MM.1S (cell line): ENCODE measurements at regions not wholly inside any gene's neighbourhood (a gene's known extent, or its start where the extent isn't known, plus 50 kb on each side); places are given as distances from the start of the nearest gene placed in this dataset.

ENCODE experiments used
- DNase-seq: peaks from one replicate; pipeline ENCODE4 v3.0.0-alpha.2; 2015
- H2AFZ ChIP-seq: fragments of 300-600 bp; sonication (generic); 2 replicates; pipeline ENCODE4 v1.6.0; 2016; ENCODE audit warnings: antibody characterized with exemption, low read length
- H3F3A ChIP-seq: fragments of 300-600 bp; sonication (generic); 2 replicates; pipeline ENCODE4 v1.6.1; 2016; ENCODE audit warnings: mild to moderate bottlenecking, antibody characterized with exemption, low read length, moderate library complexity, mixed read lengths; ENCODE audit not compliant: insufficient read depth
- H3K27ac ChIP-seq: fragments of 300-600 bp; sonication (generic); 2 replicates; pipeline ENCODE4 v1.5.1; 2016; ENCODE audit warnings: mild to moderate bottlenecking, low read length
- H3K27me3 ChIP-seq: fragments of 300-600 bp; sonication (generic); replicated peaks from 2 replicates; pipeline ENCODE4 v1.6.0; 2016; ENCODE audit warnings: low read length; ENCODE audit not compliant: insufficient read depth
- H3K36me3 ChIP-seq: fragments of 300-600 bp; sonication (generic); replicated peaks from 2 replicates; pipeline ENCODE4 v1.6.1; 2016; ENCODE audit warnings: mild to moderate bottlenecking, low read length, mixed read lengths; ENCODE audit not compliant: insufficient read depth
- H3K4me1 ChIP-seq: fragments of 300-600 bp; sonication (generic); 2 replicates; pipeline ENCODE4 v1.6.1; 2016; ENCODE audit warnings: low read length, mixed read lengths
- H3K4me2 ChIP-seq: fragments of 300-600 bp; sonication (generic); 2 replicates; pipeline ENCODE4 v1.6.0; 2016; ENCODE audit warnings: low read depth, low read length
- H3K4me3 ChIP-seq: fragments of 300-600 bp; sonication (generic); 2 replicates; pipeline ENCODE4 v1.5.1; 2016; ENCODE audit warnings: low read length, mixed read lengths
- H3K79me2 ChIP-seq: fragments of 300-600 bp; sonication (generic); 2 replicates; pipeline ENCODE4 v1.6.1; 2016; ENCODE audit warnings: mixed run types, low read length, mixed read lengths
- H3K9ac ChIP-seq: fragments of 300-600 bp; sonication (generic); 2 replicates; pipeline ENCODE4 v1.6.1; 2016; ENCODE audit warnings: low read length, mixed read lengths
- H3K9me2 ChIP-seq: fragments of 300-600 bp; sonication (generic); replicated peaks from 2 replicates; pipeline ENCODE4 v1.6.1; 2016; ENCODE audit warnings: mild to moderate bottlenecking, low read length, mixed read lengths; ENCODE audit not compliant: insufficient read depth
- H3K9me3 ChIP-seq: fragments of 300-600 bp; sonication (generic); replicated peaks from 2 replicates; pipeline ENCODE4 v1.6.1; 2016; ENCODE audit warnings: mild to moderate bottlenecking, low read length, mixed read lengths; ENCODE audit not compliant: insufficient read depth
- H4K20me1 ChIP-seq: fragments of 300-600 bp; sonication (generic); 2 replicates; pipeline ENCODE4 v1.6.1; 2016; ENCODE audit warnings: mild to moderate bottlenecking, low read length, moderate library complexity, mixed read lengths; ENCODE audit not compliant: insufficient read depth
- EZH2 ChIP-seq: fragments of 300-600 bp; sonication (generic); optimal IDR thresholded peaks from 2 replicates; pipeline ENCODE3; 2017; ENCODE audit warnings: low read depth, mild to moderate bottlenecking, antibody characterized with exemption, low read length, mixed read lengths
- EZH2phosphoT487 ChIP-seq: fragments of 300-600 bp; sonication (generic); IDR thresholded peaks from 2 replicates; pipeline ENCODE4 v1.6.1; 2018; ENCODE audit warnings: antibody characterized with exemption, low read length
- TF ChIP-seq, protein P1 (sequence below): fragments of 300-600 bp; sonication (generic); IDR thresholded peaks from 2 replicates; pipeline ENCODE4 v1.5.1; 2016; ENCODE audit warnings: antibody characterized with exemption, low read length, mixed read lengths

DNA sequence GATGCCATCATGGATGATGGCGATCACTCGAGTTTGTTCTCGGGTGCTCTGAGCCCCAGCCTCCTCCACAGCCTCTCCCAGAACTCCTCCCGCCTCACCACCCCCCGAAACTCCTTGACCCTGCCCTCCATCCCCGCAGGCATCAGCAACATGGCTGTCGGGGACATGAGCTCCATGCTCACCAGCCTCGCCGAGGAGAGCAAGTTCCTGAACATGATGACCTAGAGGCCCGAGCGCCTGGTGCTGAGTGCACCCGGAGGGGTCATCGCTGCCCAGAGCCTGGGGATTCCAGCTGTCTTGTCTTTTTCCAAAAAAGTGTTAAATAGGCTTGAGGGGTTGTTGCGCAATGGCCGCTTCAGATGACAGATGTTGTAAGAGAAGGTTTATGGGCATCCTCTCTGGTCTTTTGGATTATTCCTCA lies 254.8 kb downstream of the GLI2 start:
- TF ChIP-seq, protein P1, sequence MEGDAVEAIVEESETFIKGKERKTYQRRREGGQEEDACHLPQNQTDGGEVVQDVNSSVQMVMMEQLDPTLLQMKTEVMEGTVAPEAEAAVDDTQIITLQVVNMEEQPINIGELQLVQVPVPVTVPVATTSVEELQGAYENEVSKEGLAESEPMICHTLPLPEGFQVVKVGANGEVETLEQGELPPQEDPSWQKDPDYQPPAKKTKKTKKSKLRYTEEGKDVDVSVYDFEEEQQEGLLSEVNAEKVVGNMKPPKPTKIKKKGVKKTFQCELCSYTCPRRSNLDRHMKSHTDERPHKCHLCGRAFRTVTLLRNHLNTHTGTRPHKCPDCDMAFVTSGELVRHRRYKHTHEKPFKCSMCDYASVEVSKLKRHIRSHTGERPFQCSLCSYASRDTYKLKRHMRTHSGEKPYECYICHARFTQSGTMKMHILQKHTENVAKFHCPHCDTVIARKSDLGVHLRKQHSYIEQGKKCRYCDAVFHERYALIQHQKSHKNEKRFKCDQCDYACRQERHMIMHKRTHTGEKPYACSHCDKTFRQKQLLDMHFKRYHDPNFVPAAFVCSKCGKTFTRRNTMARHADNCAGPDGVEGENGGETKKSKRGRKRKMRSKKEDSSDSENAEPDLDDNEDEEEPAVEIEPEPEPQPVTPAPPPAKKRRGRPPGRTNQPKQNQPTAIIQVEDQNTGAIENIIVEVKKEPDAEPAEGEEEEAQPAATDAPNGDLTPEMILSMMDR = no peak
- TF ChIP-seq EZH2 = no peak
- TF ChIP-seq EZH2phosphoT487 = no peak
- no peaks in the 10 kb centered on the region for H3K27me3 ChIP-seq

GRCh38 chr2:120991441-120991840 lies 255.8 kb downstream of the GLI2 start:
- H3K79me2 ChIP-seq = no peaks in the 10 kb centered on the region
- no peaks in the 10 kb centered on the region for H3K9me3 ChIP-seq
- H3K4me3 ChIP-seq = no peak overlapping the region
- H4K20me1 ChIP-seq = no peaks in the 10 kb centered on the region
- no peak for DNase-seq
- H3K9me2 ChIP-seq = no peaks in the 10 kb centered on the region
- H3K4me1 ChIP-seq = no peaks in the 10 kb centered on the region
- no peaks in the 10 kb centered on the region for H3K36me3 ChIP-seq
- no peak overlapping the region for H3K4me2 ChIP-seq
- no peak overlapping the region for H3K9ac ChIP-seq
- H3K27ac ChIP-seq = no peak overlapping the region
- H3F3A ChIP-seq = no peaks in the 10 kb centered on the region
- no peak overlapping the region for H2AFZ ChIP-seq
- no peak for TF ChIP-seq EZH2phosphoT487
- no peak for TF ChIP-seq EZH2
- TF ChIP-seq, protein P1 = no peak
- no peaks in the 10 kb centered on the region for H3K27me3 ChIP-seq

More for the DNA sequence above, 254.8 kb downstream of the GLI2 start:
- Histone ChIP-seq H4K20me1 (no peaks in the 10 kb centered on the region), H3K36me3 (no peaks in the 10 kb centered on the region), H3K4me1 (no peaks in the 10 kb centered on the region), H3K9ac (no peak overlapping the region), H3K9me2 (no peaks in the 10 kb centered on the region), H3K4me3 (no peak overlapping the region), H2AFZ (no peak overlapping the region), H3K27ac (no peak overlapping the region), H3K9me3 (no peaks in the 10 kb centered on the region), H3F3A (no peaks in the 10 kb centered on the region), H3K4me2 (no peak overlapping the region), H3K79me2 (no peaks in the 10 kb centered on the region)
- no peak for DNase-seq

GRCh38 chr2:120992791-120993555 lies 257.3 kb downstream of the GLI2 start:
- no peak overlapping the region for H3K9ac ChIP-seq
- H3K4me1 ChIP-seq = no peaks in the 10 kb centered on the region
- no peaks in the 10 kb centered on the region for H3F3A ChIP-seq
- no peaks in the 10 kb centered on the region for H3K9me3 ChIP-seq
- no peak overlapping the region for H2AFZ ChIP-seq
- no peaks in the 10 kb centered on the region for H3K36me3 ChIP-seq
- no peak overlapping the region for H3K4me3 ChIP-seq
- no peaks in the 10 kb centered on the region for H3K27me3 ChIP-seq
- no peaks in the 10 kb centered on the region for H3K79me2 ChIP-seq
- H3K4me2 ChIP-seq = no peak overlapping the region
- H4K20me1 ChIP-seq = no peaks in the 10 kb centered on the region
- no peak overlapping the region for H3K27ac ChIP-seq
- TF ChIP-seq EZH2phosphoT487 (no peak), EZH2 (no peak)
- TF ChIP-seq, protein P1 = no peak
- H3K9me2 ChIP-seq = no peaks in the 10 kb centered on the region
- no peak for DNase-seq
